ENCODE measurements at regions not wholly inside any gene's neighbourhood (a gene's known extent, or its start where the extent isn't known, plus 50 kb on each side); places are given as distances from the start of the nearest gene placed in this dataset.

DNA sequence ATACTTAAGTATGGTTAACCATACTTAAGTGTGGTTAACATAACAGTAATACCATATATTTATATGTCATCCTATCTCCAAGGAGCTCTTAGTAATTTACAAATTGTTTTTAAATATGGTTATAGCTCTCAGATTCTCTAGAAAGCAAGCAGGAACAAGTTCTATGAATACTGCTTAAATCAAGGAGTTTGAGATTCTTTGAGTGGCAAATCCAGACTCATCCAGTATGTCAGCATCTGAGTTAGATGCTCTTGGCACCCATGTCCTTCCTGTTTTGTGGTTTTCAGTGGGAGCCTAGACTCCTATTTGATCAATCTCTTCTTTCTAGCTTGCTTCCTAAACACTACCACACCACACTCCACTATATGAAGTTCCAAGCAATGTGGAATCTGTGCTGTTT is 114.7 kb upstream of the GDNF start:
- no peak for TF ChIP-seq POLR2A (IDR thresholded peaks at IDR 0.05)
- TF ChIP-seq, protein P1, sequence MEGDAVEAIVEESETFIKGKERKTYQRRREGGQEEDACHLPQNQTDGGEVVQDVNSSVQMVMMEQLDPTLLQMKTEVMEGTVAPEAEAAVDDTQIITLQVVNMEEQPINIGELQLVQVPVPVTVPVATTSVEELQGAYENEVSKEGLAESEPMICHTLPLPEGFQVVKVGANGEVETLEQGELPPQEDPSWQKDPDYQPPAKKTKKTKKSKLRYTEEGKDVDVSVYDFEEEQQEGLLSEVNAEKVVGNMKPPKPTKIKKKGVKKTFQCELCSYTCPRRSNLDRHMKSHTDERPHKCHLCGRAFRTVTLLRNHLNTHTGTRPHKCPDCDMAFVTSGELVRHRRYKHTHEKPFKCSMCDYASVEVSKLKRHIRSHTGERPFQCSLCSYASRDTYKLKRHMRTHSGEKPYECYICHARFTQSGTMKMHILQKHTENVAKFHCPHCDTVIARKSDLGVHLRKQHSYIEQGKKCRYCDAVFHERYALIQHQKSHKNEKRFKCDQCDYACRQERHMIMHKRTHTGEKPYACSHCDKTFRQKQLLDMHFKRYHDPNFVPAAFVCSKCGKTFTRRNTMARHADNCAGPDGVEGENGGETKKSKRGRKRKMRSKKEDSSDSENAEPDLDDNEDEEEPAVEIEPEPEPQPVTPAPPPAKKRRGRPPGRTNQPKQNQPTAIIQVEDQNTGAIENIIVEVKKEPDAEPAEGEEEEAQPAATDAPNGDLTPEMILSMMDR (IDR thresholded peaks at IDR 0.05), result no peak

All from adrenal gland (tissue), 5 donors.